HG03575 (cell line): ENCODE measurements at regions not wholly inside any gene's neighbourhood (a gene's known extent, or its start where the extent isn't known, plus 50 kb on each side); places are given as distances from the start of the nearest gene placed in this dataset.

ENCODE experiments used
- ATAC-seq: cut with Tn5 transposase; IDR thresholded peaks from one replicate; pipeline ENCODE4 v1.9.1; 2021; ENCODE audit not compliant: unreplicated experiment, insufficient number of reproducible peaks, low FRiP score; ENCODE audit errors: extremely low read depth

GRCh38 chr5:87774804-87775203, 362.1 kb upstream of the CCNH start:
- ATAC-seq = no peak

DNA sequence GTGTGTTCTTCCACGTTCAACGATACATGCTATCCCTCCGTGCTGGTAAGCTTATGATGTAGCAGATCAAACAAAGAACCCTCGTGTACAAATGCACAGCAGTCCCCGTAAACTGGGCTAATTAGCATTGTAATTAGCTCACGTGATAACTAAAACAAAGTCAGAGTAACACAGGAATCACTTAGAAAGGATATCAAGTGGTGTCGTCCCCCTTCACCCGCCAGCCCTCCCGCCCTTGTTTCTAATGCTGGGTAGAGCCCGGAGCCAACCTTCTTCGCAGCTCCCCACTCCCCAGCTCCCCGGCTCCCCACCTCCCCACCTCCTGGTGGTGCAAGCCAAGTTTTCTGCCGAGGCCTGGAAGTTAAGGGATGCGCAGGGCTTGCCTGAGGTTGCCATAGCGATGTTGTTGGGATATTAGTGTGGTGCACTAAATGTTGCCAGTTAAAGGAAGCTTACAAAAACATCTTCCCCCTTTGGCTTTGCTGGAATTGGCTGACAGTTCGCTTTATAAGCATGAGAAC, 357.9 kb upstream of the CCNH start:
- ATAC-seq = no peak

DNA sequence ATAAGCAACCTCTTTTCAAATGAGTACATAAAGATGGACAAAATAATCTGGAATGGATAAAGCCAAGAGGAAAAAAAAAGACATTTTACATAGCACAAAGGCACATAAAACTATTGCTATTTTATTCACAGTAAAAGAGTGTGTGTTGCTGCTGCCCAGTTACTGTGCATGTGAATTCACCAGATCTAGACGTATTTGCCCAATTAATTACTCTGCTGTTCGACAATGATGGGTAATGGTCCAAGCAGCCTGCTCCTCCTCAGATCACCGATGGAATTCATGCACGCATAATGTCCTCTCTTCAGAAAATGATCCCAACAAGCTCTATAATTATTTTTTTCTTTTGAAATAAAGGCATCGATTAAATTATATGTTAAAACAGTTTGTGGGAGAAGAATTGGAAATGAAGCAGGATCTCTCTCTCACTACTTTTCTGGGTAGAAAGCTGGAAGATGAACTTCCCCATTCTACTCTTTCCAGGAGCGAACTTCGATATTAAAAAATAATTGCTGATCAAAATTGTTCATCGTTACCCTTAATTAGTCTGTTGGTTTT, 357.4 kb upstream of the CCNH start:
- ATAC-seq = no peak

- ATAC-seq = no peak
These were observed 356.4 kb upstream of the CCNH start for GRCh38 chr5:87769157-87769556.

DNA sequence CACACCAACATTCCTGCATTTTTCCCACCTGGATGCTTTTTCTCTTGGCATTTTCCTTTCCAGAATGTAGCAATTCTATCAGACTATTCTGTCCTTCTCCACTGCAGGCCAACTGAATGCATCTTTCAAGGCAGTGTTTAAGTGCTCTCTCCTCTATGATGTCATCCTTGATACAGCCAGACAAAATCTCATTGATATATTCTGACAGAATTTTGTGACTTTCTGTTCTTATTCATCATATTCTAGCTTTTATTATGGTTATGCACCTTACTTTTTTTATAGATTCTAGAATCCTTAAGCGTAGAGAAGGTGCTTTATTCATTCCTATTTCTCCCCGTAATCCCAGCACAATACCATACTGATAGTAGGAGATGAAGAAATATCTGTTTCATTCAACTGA, 355.5 kb upstream of the CCNH start:
- ATAC-seq = no peak

- no peak for ATAC-seq
These were observed 352.3 kb upstream of the CCNH start for GRCh38 chr5:87765009-87765408.

GRCh38 chr5:87762631-87763030, 349.9 kb upstream of the CCNH start:
- ATAC-seq = no peak

DNA sequence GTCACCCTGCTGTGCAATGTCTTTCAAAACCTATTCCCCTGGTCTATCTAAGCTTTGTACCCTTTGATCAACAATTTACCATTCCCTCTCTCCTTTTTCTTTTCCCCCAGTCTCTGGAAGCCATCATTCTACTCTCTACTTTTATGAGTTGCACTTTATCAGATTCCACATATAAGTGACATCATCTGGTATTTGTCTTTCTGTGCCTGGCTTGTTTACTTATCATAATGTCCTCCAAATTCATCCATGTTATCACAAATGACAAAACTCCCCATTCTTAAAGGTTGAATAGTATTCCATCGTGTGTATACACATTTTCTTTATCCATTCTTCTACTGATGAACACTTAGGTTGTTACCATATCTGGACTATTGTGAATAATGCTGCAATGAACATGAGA, 344.2 kb upstream of the CCNH start:
- ATAC-seq = no peak

DNA sequence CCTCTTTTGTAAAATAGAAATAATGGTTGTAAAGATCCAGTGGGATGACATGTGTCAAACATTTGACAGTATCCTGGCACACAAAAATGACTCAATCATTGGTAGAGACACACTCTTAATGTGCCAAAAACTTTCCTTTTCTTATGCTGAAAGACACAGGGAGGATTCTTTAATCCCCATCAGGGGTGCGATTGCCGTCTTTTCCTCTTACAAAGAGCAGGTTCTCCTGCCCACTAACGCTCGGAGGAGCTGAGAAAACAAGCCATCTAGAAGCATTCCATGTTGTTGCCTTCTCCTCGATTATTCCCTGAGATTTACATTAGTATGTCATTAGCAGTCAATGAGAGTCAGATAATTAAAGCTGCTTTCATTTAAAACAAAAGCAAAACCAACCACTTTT, 342.6 kb upstream of the CCNH start:
- no peak for ATAC-seq

- ATAC-seq = no peak
These were observed 341.5 kb upstream of the CCNH start for GRCh38 chr5:87754009-87754757.

DNA sequence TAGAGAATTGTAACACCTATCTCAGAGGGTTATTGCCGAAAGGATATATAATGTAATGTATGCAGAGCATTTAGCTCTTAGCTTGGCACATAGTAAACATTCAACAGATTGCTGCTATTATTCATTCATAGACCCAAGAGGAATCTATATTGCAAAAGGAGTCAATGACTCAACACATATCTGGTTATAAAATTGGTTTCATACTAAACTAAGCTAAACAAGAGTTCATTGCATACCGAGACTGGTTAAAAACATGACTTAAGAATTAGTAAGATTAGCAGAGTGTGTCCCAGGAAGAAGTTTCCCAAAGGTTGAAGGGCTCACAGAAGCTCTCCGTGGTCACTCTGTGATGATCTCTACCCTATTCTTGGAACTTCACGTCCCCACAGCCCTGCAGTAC, 339.6 kb upstream of the CCNH start:
- no peak for ATAC-seq

DNA sequence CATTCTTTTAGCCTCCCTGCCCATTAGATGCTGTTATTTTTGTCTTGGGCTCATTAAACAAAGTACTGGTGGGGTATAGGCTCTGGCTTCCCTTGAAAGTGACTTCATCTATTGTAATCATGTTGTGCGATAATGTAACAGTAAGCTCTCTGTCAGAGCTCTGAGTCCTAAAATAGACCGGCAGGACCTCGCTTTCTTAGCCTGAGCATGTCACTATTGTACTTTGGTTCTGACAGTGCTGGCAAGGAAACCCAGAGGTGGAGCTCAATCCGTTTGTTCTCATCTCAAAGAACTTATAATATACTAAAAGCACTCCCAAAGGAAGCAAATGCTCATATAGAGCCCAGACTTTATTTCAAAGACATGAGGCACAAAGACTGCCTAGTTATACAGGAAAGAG, 339.1 kb upstream of the CCNH start:
- no peak for ATAC-seq

DNA sequence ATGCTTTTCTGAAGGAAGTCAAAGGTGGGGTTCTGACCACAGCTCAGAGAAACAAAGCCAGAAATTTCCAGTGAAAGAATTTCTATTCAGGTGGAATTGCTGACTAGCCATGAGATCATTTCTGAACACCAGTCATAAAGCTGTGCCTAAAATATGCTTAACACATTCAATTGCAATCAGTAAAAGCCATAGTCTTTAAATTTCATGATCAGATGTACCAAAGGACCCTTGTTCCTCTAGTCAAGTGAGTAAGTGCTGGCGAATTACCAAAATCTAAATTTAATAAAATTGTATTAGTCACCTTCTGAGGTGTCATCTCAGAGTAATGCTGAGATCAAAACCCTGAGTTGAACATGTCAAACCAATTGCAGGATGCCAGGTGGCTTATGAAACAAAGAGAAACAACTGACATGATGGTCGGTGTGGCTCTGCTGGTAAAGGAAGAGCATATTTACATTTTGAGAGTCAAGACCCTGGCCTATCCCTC, 334.2 kb upstream of the CCNH start:
- no peak for ATAC-seq

DNA sequence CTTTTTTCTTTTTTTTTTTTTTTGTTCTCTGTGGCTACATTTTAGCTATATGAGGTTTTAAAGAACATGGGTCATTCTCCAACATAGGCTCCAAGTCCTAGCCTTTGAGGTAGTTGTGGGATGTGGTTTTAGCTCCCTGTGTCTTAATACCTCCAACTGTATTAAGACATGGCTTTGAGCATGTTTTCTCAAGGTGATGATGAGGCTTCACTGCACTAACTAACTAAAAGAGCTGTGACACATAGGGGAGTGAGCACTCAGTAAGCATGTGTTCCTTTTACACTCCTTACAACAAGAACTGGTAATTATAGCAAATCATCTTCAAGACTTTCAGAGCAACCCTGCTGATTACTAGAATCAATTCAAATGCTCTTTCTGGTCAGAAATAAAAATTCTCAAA, 333.6 kb upstream of the CCNH start:
- no peak for ATAC-seq

DNA sequence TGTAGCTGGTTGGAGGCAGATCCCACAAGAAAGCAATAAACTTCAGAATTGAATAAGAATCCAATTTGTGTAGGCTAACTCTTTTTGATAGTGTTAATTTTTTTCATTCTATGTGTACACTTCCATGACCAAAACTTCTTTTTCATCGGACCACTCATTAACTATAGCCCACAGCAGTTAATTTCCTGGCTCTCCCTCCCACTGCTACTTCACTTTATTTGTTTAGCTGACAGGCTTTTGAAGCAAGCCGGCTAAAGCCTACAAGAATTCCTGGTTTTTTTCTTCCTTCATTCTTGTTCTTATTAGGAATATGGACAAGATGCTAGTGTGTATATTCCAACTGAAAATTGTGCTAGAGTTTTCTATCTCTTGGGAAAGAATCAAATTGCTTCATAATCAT, 329.2 kb upstream of the CCNH start:
- ATAC-seq = no peak

DNA sequence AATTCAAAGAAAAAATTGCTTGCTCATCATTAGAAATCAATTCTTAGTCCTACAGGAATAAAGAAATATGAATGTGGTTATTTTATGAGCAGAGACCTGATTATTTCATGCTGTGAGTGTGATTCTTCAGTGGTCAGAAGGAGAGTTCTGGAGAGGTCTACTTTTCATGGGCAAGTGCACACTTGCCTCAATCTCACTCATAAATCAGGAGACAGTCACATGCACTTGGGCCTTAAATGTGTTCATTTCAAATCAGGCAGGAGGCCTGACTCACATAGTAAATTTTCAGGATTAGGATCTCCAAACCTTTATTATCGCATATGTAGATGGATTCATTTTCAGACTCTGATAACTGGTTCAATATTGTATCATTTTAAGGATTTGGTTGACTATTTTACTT, 323.2 kb upstream of the CCNH start:
- ATAC-seq = no peak

GRCh38 chr5:87733897-87734296, 321.2 kb upstream of the CCNH start:
- ATAC-seq = no peak

DNA sequence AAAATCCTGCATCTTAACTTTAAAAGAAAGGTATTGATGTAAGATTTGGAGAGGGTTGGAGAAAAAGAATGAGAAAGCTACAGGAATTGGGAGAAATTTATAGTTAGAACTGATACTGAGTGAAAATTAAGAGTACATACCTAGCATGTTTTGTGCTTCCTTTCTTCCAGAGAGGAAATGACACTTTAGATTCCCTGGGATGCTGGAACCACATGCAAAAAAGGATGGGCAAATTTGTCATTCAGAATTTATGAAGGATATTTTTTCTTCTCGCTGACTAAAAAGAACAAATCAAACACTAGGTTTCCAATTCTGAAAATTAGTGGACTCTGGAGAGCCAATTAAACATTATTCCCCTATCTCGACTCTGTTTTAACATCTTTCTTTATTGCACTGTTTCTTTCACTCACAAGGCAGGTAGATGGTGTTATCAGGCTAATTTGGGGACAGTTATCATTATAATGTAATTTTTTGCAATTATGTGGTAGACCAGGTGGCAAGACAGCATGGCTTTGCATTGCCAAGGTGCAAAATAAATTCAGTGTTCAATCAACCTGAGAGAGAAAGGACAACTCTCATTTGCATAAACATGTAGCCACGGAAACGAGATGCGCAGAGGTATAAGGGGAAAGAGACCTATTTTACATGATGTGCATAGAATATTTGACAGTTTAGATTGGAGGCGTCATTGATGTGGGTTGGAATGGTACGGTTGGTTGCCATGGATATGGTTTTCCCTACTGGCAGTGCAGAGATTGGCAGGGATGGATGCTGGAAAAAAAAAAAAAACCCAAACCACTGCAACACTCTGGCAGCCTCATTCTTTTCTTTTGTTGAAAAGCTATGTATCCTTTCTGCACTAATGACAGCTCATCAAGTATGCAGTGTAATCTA, 320.4 kb upstream of the CCNH start:
- no peak for ATAC-seq

DNA sequence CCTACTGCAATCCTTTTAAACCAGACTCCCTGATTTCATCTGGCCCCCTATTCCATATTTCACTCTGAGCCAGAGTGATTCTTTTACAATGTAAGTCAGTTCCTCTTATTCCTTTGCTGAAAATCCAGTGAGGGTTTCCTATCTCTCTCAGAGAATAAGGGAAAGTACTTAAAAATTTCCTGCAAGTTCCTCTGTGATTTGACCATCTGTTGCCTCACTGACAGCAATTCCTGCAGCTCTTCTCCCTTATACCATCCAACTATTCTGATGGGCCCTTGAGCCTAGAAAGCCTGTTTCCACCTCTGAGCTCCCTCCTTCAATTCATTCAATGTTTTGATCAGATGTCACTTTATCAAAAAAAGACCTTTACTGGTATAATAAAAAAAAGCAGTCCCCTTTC, 317.1 kb upstream of the CCNH start:
- no peak for ATAC-seq

DNA sequence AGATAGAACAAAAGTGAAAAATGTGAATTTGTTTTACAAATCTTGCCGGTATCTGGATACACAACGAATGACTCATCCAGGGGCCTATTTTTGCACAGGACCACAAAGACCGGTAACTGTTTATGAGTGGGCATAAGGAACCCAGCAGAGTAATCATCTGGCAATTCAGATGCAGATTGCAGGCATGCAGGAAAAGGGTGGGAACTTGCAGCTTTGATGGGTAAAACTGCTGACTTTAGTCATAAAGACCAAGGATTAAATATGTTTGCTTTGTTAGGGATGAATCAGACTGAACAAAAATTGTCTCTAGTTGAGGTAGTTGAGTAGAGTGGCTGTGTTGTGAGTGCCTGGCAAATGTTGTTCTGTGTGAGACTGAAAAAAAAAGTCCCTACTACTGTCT, 309.6 kb upstream of the CCNH start:
- no peak for ATAC-seq
